ENCODE measurements at regions not wholly inside any gene's neighbourhood (a gene's known extent, or its start where the extent isn't known, plus 50 kb on each side); places are given as distances from the start of the nearest gene placed in this dataset.
"Not testable (repeated sequence)": the region's sequence is repeated elsewhere in the genome, so short reads cannot be mapped to it uniquely, and the experiment has no call there.

- no peak for TF ChIP-seq CTCF (IDR thresholded peaks at IDR 0.05; ENCODE audit: poor library complexity, severe bottlenecking)
- ATAC-seq (ENCODE audit: low read depth) (no peak), DNase-seq (ENCODE audit: low spot score) (no peak)
- Histone ChIP-seq H3K27ac (ENCODE audit: poor library complexity, severe bottlenecking) (no peak overlapping the region), H3K27me3 (ENCODE audit: insufficient read depth, poor library complexity, severe bottlenecking) (no peaks in the 10 kb centered on the region), H3K9me3 (ENCODE audit: severe bottlenecking) (no peaks in the 10 kb centered on the region), H3K4me1 (ENCODE audit: insufficient read depth, poor library complexity, severe bottlenecking) (peaks cover 17% of the 10 kb centered on the region), H3K36me3 (ENCODE audit: low read depth) (no peaks in the 10 kb centered on the region), H3K4me3 (ENCODE audit: severe bottlenecking) (no peak overlapping the region)
Observed at GRCh38 chr11:13135385-13136271, 126.5 kb downstream of the RASSF10 start.

DNA sequence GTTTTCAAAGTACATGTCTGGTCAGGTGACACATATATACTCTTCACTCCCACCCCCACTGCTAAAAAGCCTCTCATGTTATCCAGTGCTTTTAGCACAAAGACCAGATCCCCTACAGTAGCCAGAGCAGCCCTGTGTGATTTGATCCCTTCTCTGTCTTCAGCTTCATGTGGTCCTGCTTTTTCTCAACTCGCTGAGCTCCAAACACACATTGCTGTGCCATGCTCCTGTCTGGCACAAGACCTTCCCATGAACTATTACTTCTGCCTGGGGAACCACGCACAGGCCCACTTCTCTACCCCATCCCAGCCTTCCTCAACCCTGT is 127.1 kb downstream of the RASSF10 start:
- TF ChIP-seq CTCF (IDR thresholded peaks at IDR 0.05; ENCODE audit: poor library complexity, severe bottlenecking), result no peak
- Histone ChIP-seq H3K9me3 (ENCODE audit: severe bottlenecking) (no peaks in the 10 kb centered on the region), H3K27me3 (ENCODE audit: insufficient read depth, poor library complexity, severe bottlenecking) (no peaks in the 10 kb centered on the region), H3K36me3 (ENCODE audit: low read depth) (no peaks in the 10 kb centered on the region), H3K4me3 (ENCODE audit: severe bottlenecking) (no peak overlapping the region), H3K4me1 (ENCODE audit: insufficient read depth, poor library complexity, severe bottlenecking) (peaks cover 22% of the 10 kb centered on the region), H3K27ac (ENCODE audit: poor library complexity, severe bottlenecking) (no peak overlapping the region)
- ATAC-seq (ENCODE audit: low read depth), result no peak
- no peak for DNase-seq (ENCODE audit: low spot score)

DNA sequence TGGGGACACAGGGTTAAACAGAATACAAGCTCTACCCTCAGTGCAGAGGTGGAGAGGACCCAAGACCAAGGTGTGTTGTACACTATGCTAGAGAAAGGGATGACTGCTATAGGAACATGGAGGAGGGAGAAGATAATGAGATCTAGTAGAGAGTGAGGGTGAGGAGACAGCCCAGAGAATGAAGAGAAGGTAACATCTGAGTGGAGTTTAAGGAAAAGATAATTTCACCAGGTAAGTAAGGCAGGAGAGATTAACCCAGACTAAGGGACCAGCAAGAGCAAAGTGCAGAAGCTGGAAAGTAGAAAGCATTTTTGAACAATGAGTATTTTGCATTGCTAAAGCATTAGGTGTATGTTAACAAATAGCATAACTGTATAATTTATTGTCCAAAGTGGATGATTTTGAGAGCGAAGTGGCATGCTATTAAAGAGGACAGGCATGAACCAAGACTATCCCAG is 128.8 kb downstream of the RASSF10 start:
- no peak overlapping the region for H3K4me3 ChIP-seq (ENCODE audit: severe bottlenecking)
- H3K27me3 ChIP-seq (ENCODE audit: insufficient read depth, poor library complexity, severe bottlenecking), result no peaks in the 10 kb centered on the region
- peak; percentile 76 for ATAC-seq (ENCODE audit: low read depth)
- H3K9me3 ChIP-seq (ENCODE audit: severe bottlenecking), result no peaks in the 10 kb centered on the region
- peak overlapping the region; percentile 45 for H3K27ac ChIP-seq (ENCODE audit: poor library complexity, severe bottlenecking)
- DNase-seq (ENCODE audit: low spot score), result no peak
- no peaks in the 10 kb centered on the region for H3K36me3 ChIP-seq (ENCODE audit: low read depth)
- H3K4me1 ChIP-seq (ENCODE audit: insufficient read depth, poor library complexity, severe bottlenecking), result peaks cover 22% of the 10 kb centered on the region
- no peak for TF ChIP-seq CTCF (IDR thresholded peaks at IDR 0.05; ENCODE audit: poor library complexity, severe bottlenecking)

GRCh38 chr11:13139085-13139484 is 130.0 kb downstream of the RASSF10 start:
- not testable (repeated sequence) for H3K4me3 ChIP-seq (ENCODE audit: severe bottlenecking); DNase-seq (ENCODE audit: low spot score); H3K27me3 ChIP-seq (ENCODE audit: insufficient read depth, poor library complexity, severe bottlenecking); ATAC-seq (ENCODE audit: low read depth); H3K27ac ChIP-seq (ENCODE audit: poor library complexity, severe bottlenecking); H3K9me3 ChIP-seq (ENCODE audit: severe bottlenecking); H3K36me3 ChIP-seq (ENCODE audit: low read depth)
- H3K4me1 ChIP-seq (ENCODE audit: insufficient read depth, poor library complexity, severe bottlenecking), result peaks cover 22% of the 10 kb centered on the region

- H3K9me3 ChIP-seq (ENCODE audit: severe bottlenecking), result no peaks in the 10 kb centered on the region
Observed at GRCh38 chr11:13140028-13140870, 131.1 kb downstream of the RASSF10 start.

More at GRCh38 chr11:13140028-13140870, 131.1 kb downstream of the RASSF10 start:
- no peak overlapping the region for H3K4me3 ChIP-seq (ENCODE audit: severe bottlenecking)
- peak overlapping the region; percentile 71 for H3K27ac ChIP-seq (ENCODE audit: poor library complexity, severe bottlenecking)
- no peak for TF ChIP-seq CTCF (IDR thresholded peaks at IDR 0.05; ENCODE audit: poor library complexity, severe bottlenecking)
- ATAC-seq (ENCODE audit: low read depth) (peak; percentile 51), DNase-seq (ENCODE audit: low spot score) (no peak)
- H3K27me3 ChIP-seq (ENCODE audit: insufficient read depth, poor library complexity, severe bottlenecking), result no peaks in the 10 kb centered on the region
- H3K4me1 ChIP-seq (ENCODE audit: insufficient read depth, poor library complexity, severe bottlenecking), result peaks cover 22% of the 10 kb centered on the region
- H3K36me3 ChIP-seq (ENCODE audit: low read depth), result no peaks in the 10 kb centered on the region

Data from RWPE2 (cell line).